Right forelimb (tissue), 1 donor: ENCODE measurements at regions not wholly inside any gene's neighbourhood (a gene's known extent, or its start where the extent isn't known, plus 50 kb on each side); places are given as distances from the start of the nearest gene placed in this dataset.
A peak's percentile ranks its signal among the peaks of the same experiment; 100 is the strongest.

ENCODE experiments used
- DNase-seq: peaks from one replicate; pipeline ENCODE4 v3.0.0-alpha.2; 2018

- no peak for DNase-seq
Observed at GRCh38 chr5:172588380-172588779, 52.7 kb upstream of the NEURL1B start.

- no peak for DNase-seq
Observed at GRCh38 chr5:172587061-172587405, 54.0 kb upstream of the NEURL1B start.

DNA sequence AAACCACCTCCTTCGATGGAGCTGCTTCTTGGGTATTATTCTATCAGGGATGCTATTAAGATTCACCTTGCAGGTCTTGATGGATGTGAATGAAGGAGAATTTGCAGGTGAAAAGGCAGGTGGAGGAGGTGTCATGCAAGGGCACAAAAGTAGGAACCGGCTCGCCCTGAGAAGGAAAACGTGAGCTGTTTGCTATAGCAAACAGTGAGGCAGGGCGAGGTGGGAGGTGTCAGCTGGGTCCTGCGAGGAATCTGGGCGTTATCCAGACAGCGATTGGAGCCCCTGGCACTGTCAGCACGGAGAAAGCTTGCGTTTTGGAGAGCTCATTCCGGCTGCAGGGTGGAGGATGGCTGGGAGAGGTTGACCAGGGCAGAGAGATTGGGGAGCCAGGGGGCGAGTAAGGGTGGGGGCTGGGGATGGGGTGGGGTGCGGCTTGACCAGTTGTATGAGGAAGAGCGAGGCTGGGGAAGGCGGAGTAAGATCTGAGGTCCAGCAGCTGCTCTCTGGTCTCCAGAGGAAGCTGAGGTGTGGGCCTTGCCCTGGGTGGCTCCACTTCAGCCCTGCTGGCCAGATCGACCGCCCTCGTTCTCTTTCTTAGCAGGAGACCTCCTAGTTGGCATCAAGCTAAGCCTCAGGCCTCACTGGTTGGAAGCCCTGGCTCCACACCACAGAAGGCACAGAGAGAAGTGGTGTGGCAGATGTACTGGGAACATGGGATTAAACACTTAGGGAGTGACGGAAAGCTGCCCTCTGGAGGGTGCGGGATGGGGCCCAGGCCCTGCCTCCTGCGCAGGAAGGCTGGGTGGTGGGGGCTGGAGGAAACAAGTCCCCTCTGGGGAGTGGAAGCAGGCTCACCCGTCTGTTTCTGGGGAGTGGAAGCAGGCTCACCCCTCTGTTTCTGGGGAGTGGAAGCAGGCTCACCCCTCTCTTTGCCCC lies 54.7 kb upstream of the NEURL1B start:
- no peak for DNase-seq

DNA sequence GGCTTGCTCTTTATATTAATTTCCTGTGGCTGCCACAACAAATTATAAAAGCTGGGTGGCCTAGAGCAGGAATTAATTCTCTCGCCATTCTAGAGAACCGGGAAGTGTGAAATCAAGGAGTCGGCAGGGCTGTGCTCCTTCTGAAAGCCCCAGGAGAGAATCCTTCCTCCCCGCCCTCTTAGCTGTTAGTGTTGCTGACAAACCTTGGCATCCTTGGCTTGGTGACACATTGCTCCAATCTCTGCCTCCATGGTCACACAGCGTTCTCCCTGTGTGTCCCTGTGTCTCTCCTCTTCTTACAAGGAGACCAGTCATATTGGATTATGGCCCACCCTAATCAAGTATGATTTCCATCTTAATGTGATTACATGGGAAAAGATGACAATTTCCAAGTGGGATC lies 55.9 kb upstream of the NEURL1B start:
- no peak for DNase-seq

DNA sequence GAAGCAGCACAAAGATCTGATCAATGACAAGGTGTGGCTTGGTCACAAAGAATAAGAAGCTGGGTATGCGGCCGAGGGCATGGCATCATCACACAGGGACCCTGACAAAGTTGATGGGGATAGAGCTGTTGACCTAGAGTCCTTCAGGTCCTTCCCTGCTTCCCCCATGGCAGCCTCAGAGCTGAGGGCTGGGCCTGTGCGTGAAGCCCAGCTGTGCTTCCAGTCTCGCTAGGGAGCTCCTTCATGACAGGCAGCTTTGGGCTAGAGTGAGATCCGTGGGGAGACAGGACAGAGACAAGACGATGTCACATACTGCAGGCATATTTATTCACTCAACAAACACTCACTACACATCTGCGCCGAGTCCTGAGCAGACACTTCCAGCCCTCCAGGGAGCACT lies 56.4 kb upstream of the NEURL1B start:
- no peak for DNase-seq

- DNase-seq = no peak
Observed at GRCh38 chr5:172583931-172584511, 57.0 kb upstream of the NEURL1B start.

GRCh38 chr5:172582940-172583339 lies 58.1 kb upstream of the NEURL1B start:
- DNase-seq = no peak

DNA sequence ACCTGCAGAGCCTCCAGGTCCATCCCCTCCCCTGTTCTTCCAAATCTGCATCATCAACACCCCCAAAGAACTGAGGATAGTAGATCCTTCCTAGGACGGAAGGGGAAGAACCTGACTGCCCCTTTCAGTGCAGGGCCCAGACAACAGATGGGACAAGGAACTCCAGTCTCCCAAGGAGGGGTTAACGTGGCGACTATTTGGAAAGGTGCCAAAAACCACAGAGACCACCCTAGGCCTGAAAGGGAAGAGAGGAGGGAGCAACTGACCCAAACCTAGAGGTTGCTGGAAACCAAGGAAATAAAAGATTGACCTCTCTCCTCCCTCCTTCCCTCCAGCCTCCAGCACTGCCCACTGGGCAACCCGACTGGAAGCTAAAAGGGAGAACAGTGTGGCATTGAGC lies 59.7 kb upstream of the NEURL1B start:
- DNase-seq = no peak

- DNase-seq = no peak
Observed at GRCh38 chr5:172579403-172579990, 61.6 kb upstream of the NEURL1B start.

- DNase-seq = no peak
Observed at GRCh38 chr5:172577267-172577909, 63.7 kb upstream of the NEURL1B start.

DNA sequence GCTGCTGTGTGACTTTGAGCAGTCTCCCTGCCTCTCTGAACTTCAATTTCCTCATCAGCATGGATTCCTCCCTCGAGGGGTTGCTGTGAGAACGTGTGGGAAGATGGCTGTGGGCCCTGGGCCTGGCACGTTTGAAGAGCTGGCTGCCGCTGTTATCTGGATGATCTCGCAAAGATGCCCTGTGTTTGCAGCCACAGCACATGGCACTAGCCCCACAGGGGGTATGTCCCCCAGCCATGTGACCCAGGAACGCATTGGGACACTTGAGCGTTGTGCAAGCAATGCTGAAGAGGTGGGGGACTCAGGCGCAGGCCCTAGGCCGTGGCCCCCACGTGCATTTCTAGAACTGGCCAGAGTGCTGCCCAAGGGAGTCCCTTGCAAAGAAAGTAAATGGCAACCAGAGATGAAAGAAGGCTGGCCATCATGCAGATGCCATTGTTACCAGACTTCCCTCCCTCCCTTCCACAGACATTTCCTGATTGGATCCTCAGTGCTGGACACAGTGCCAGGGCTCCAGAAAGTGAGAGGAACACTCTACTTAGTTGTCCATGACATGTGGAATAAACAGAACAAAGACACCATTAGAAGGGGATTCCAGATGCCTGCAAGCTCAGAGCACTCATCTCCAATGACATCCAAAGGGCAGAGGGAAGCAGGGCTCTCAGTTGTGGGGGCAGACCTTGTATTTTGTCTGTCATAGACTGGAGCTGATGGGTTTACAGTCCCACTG lies 65.1 kb upstream of the NEURL1B start:
- DNase-seq = no peak

DNA sequence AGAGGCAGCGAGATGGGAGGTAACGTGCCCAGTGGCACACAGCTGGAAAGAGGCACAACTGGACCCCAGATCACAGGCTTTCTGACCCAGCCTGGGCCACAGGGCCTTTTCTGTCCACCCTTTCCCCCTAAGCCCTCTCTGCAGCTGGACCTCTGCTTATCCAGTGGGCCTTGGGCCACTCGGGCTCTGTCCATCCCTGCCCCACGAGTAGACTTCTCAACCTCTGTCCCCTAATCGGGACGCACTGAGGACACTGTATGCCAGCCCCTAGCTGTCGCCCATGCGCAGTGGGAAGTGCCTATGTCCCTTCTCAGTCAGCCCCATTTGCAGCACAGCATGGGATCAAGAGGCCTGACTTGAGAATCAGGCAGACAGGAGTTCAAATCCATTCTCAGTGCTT lies 65.6 kb upstream of the NEURL1B start:
- no peak for DNase-seq

DNA sequence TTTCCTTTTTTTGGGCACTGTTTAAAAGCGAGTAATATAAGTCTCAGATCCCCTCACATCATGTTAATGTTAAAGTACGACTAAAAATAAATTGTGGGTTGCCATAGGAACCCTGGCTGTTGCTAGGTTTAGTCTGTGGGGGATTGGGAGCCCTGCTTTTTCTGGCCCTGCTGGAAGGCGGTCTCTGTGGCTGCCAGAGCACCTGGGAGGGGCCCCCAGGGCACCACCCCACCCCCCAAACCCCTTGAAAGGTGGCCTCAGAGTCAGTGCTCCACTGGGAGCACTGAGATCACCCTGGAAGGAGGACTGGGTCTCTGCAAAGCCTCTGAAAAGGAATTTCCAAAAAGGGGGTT lies 66.2 kb upstream of the NEURL1B start:
- DNase-seq = peak; percentile 63

DNA sequence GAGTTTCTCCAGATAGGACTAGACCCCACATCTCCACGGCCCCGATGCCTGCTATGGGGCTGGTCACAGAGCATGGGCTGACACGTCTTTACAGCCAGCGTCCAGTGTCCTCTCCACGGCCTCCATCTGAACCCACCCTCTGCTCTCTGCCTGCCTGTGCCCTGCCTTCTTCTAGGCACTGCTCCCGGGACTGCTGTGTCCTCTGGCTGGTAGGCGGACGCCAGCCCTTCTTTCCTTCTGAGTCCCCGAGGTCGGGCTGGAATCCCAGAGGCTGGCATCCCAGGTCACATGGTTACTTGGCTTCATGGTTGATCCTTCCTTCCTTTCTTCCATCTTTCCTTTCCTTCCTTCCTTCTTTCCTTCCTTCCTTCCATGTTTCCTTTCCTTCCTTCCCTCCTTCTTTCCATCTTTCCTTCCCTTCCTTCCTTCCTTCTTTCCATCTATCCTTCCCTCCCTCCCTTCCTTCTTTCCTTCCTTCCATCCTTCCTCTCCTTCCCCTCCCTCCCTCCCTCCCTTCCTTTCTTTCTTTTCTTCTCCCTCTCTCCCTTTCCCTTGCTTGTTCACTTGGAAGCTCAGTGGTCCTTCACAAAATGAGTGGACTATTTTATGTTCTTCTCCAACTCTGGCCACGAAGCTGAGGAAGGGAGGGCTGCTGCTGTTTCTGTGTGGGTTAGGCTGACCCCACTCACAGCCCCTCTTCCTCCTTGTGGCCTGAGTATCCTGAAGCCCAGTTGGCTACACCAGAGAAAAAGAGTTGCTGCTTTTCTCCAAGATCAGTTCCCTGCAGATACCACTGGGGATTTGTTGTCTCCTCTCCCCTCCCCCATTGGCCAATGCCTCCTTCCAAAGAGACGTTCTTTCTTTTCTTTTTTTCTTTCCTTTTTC lies 66.8 kb upstream of the NEURL1B start:
- no peak for DNase-seq

DNA sequence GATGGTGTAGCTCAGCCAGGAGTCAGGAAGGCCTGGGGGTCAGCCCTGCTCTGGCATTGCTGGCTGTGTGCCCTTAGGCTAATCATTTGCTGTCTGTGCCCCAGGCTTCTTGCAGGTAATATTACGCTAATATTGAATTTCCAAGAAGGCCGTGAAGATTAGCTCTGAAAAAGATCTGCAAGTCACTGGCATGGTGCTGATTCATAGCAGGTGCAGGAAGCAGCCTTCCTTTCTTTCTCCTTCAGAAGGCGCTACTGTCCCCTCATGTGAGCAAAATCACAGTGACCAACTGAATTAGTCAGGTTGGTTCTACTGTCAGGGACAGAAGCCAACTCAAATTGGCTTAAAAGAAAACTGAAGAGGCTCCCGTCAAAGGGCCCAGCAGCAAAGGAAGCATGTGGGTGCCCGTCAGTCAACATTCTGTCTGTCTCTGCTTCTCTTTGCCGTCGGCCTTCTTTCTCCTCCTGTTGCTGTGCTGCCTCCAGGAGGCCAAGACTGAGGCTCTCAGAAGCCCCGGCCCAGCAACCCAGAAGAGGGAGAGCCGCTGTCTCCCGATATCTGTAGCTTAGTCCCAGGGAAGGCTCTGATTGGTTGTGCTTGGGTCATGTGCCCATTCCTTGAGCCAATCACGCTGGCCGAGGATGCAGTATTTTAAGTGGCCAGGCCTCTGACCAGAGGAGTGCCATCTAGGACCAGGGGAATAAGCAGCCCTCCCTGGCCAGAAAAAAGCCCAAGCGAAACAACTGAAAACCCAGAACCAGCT lies 67.8 kb upstream of the NEURL1B start:
- DNase-seq = no peak

DNA sequence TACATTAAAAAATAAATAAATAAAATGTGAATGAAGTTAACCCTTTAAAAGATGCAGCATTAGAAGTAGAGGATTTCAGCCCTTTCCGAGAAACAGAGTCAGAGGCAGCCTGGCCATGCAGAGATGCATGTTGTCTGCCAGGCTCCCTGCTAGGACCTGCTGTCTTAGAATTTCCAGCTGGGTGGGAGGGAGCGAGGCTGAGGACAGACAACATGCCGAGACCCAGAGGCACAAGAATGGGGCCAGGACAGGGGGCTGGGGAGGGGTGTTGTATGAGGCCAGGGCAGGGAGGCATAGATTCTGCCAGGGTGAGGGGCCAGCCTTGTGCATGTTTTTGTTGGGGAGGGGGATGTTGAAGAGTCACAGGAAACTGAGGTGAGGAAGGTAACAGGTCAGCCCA lies 68.6 kb upstream of the NEURL1B start:
- DNase-seq = no peak

GRCh38 chr5:172571892-172572291 lies 69.2 kb upstream of the NEURL1B start:
- DNase-seq = no peak

DNA sequence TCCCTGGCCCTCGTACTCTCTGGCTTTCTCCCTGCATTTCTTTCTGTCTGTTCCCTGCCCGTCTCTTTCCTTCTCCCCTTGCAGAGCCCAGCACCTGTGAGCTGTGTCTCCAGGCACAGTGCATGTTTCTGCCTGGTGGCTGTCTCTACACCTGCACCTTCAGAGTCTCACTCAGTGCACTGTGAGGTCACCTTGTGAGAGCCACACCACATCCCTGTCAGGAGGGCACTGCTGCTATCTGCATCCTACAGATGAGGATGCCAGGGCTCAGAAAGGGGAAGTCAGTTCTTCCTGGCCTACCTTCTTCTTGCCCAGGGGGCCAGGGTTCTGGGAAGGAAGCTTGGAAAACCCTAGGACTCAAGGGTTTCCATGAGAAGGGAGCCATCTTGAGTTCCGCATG lies 69.7 kb upstream of the NEURL1B start:
- no peak for DNase-seq

DNA sequence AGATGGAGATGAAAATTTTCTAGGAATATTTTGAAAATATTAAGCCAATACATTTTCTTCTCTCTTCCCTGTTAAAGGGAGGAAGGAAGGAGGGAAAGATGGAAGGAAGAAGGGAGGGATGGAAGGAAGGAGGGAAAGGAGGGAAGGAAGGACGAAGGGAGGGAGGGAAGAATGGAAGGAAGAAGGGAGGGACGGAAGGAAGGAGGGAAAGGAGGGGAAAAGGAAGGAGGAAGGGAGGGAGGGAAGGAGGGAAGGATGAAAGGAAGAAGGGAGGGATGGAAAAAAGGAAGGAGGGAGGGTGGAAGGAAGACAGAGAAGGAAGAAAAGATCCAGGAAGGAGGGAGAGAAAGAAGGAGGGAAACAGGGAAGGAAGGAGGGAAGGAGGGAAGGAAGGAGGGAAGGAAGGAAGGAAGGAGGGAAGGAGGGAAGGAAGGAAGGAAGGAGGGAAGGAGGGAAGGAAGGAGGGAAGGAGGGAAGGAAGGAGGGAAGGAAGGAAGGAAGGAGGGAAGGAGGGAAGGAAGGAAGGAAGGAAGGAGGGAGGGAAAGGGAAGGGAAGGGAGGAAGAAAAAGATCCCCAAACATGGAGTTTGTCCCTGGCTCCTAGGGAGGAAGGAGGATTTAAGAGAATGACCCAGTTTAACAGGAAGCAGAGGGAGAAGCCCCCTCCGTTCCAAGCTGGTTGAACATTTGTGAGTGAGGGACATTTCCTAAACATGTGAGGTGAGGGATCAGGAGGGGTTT lies 70.3 kb upstream of the NEURL1B start:
- no peak for DNase-seq

GRCh38 chr5:172569861-172570558 lies 71.1 kb upstream of the NEURL1B start:
- DNase-seq = no peak
